ENCODE measurements at regions not wholly inside any gene's neighbourhood (a gene's known extent, or its start where the extent isn't known, plus 50 kb on each side); places are given as distances from the start of the nearest gene placed in this dataset.

- Histone ChIP-seq H3K27ac (no peak overlapping the region), H3K27me3 (peaks cover 3 to 12% (median 6%) of the 10 kb centered on the region in 3 donors), H3K4me3 (no peak overlapping the region), H3K9me3 (peaks cover 0 to 6% (median 0%) of the 10 kb centered on the region in 3 donors), H3K4me1 (no peaks in the 10 kb centered on the region), H3K36me3 (no peaks in the 10 kb centered on the region)
- no peak for ATAC-seq
- TF ChIP-seq POLR2A (IDR thresholded peaks at IDR 0.05) (no peak), CTCF (IDR thresholded peaks at IDR 0.05 in 4 of 5, conservative IDR thresholded peaks at IDR 0.05 in 1 of 5) (no peak)
- no peak for DNase-seq
- intact Hi-C loops (cut with DNase I; ENCODE audit: low total_unique reads) (no loop called here), in situ Hi-C loops (cut with MboI; ENCODE audit: low sequenced_read_pairs in 4 of 4) (no loop called here)
These were observed 499.6 kb downstream of the MIAT start for GRCh38 chr22:27156821-27157489.

GRCh38 chr22:27157666-27158370 is 500.4 kb downstream of the MIAT start:
- no peak overlapping the region for H3K4me3 ChIP-seq
- ATAC-seq, result no peak
- DNase-seq, result no peak
- intact Hi-C loops (cut with DNase I; ENCODE audit: low total_unique reads), result no loop called here
- H3K36me3 ChIP-seq, result no peaks in the 10 kb centered on the region
- H3K4me1 ChIP-seq, result no peaks in the 10 kb centered on the region
- H3K27ac ChIP-seq, result no peak overlapping the region
- H3K9me3 ChIP-seq, result peaks cover 0 to 6% (median 0%) of the 10 kb centered on the region in 3 donors
- TF ChIP-seq CTCF (IDR thresholded peaks at IDR 0.05 in 4 of 5, conservative IDR thresholded peaks at IDR 0.05 in 1 of 5) (no peak), POLR2A (IDR thresholded peaks at IDR 0.05) (no peak)
- in situ Hi-C loops (cut with MboI; ENCODE audit: low sequenced_read_pairs in 4 of 4), result no loop called here
- peaks cover 0 to 12% (median 0%) of the 10 kb centered on the region in 3 donors for H3K27me3 ChIP-seq

- DNase-seq, result no peak
- Histone ChIP-seq H3K27ac (no peak overlapping the region), H3K4me3 (no peak overlapping the region), H3K9me3 (no peaks in the 10 kb centered on the region), H3K4me1 (no peaks in the 10 kb centered on the region), H3K27me3 (peaks cover 0 to 12% (median 0%) of the 10 kb centered on the region in 3 donors), H3K36me3 (no peaks in the 10 kb centered on the region)
- TF ChIP-seq POLR2A (IDR thresholded peaks at IDR 0.05) (no peak), CTCF (IDR thresholded peaks at IDR 0.05 in 4 of 5, conservative IDR thresholded peaks at IDR 0.05 in 1 of 5) (no peak)
- in situ Hi-C loops (cut with MboI; ENCODE audit: low sequenced_read_pairs in 4 of 4), result no loop called here
- intact Hi-C loops (cut with DNase I; ENCODE audit: low total_unique reads), result no loop called here
- ATAC-seq, result no peak
These were observed 501.6 kb downstream of the MIAT start for GRCh38 chr22:27159016-27159415.

- in situ Hi-C loops (cut with MboI; ENCODE audit: low sequenced_read_pairs in 4 of 4), result no loop called here
- no peak for ATAC-seq
- H3K36me3 ChIP-seq, result no peaks in the 10 kb centered on the region
- no peaks in the 10 kb centered on the region for H3K4me1 ChIP-seq
- TF ChIP-seq POLR2A (IDR thresholded peaks at IDR 0.05) (no peak), CTCF (IDR thresholded peaks at IDR 0.05 in 4 of 5, conservative IDR thresholded peaks at IDR 0.05 in 1 of 5) (no peak)
- intact Hi-C loops (cut with DNase I; ENCODE audit: low total_unique reads), result no loop called here
- no peaks in the 10 kb centered on the region for H3K9me3 ChIP-seq
- DNase-seq, result no peak
- H3K4me3 ChIP-seq, result no peak overlapping the region
- H3K27me3 ChIP-seq, result peaks cover 0 to 12% (median 0%) of the 10 kb centered on the region in 3 donors
- H3K27ac ChIP-seq, result no peak overlapping the region
These were observed 502.4 kb downstream of the MIAT start for GRCh38 chr22:27159716-27160295.

Measured in gastrocnemius medialis (tissue), 4 donors.